K562 (cell line): ENCODE measurements at regions not wholly inside any gene's neighbourhood (a gene's known extent, or its start where the extent isn't known, plus 50 kb on each side); places are given as distances from the start of the nearest gene placed in this dataset.

Experiments
- ATAC-seq: fragments of 200-7000 bp; cut with Tn5 transposase; 3 replicates; pipeline ENCODE4 v1.9.1; 2020; ENCODE audit warnings: moderate library complexity
- BruUV-seq: library from RNA; stranded (reverse); fragments of 400-500 nt; replicated peaks from 2 replicates; lab custom pipeline; 2021; lab: Mats Ljungman, UMichigan
- CTCF ChIA-PET: fragments of 300-600 bp; formaldehyde crosslinking; extraction: SDS; loops from one replicate; lab custom pipeline; 2021; ENCODE audit warnings: low intra/inter-chr PET ratio; lab: Yijun Ruan, JAX
- POLR2A ChIA-PET: fragments of 300-600, 350-650 bp; sonication (Branson Sonifier 250); formaldehyde crosslinking; extraction: SDS; loops from one replicate; lab custom pipeline; 2021; ENCODE audit warnings: antibody characterized with exemption, inconsistent platforms; lab: Yijun Ruan, JAX
- DNase-seq, 4 experiments: peaks; one replicate each; pipeline versions ENCODE4 v3.0.0 to v3.0.0-alpha.2; 2011 to 2018; ENCODE audit warnings: low spot score in 3 of 4, mixed read lengths in 3 of 4; ENCODE audit errors: extremely low read depth in 1 of 4
- FAIRE-seq: peaks from 2 replicates; lab custom pipeline; 2011; peaks lifted over from hg19 to GRCh38; lab: Jason Lieb, UNC
- H2AFZ ChIP-seq: 2 replicates; pipeline ENCODE4 v1.6.0; 2011; ENCODE audit warnings: low read depth, low read length, control low read depth, inconsistent platforms
- H3K27ac ChIP-seq: fragments of 200-600 bp; 3 replicates; pipeline ENCODE4 v1.8.0; 2011; ENCODE audit warnings: low read depth, mild to moderate bottlenecking, control low read depth, inconsistent platforms, low read length, moderate library complexity, mixed read lengths; ENCODE audit errors: extremely low read depth
- H3K27me3 ChIP-seq, 2 experiments: fragments of 300-600 bp in 1 of 2; 2 replicates in 1 of 2; 3 replicates in 1 of 2; pipeline versions ENCODE4 v1.6.0 to v1.8.0; 2011; ENCODE audit warnings: inconsistent platforms in 2 of 2, low read length in 2 of 2, mild to moderate bottlenecking in 1 of 2, mixed read lengths in 1 of 2, moderate library complexity in 1 of 2; ENCODE audit not compliant: control insufficient read depth in 2 of 2, insufficient read depth in 2 of 2
- H3K36me3 ChIP-seq: fragments of 300-600 bp; 3 replicates; pipeline ENCODE4 v1.8.0; 2011; ENCODE audit warnings: mild to moderate bottlenecking, low read length, inconsistent platforms; ENCODE audit not compliant: control insufficient read depth, insufficient read depth
- H3K4me1 ChIP-seq, 2 experiments: fragments of 200-600 bp in 1 of 2; replicated peaks in 1 of 2; 2 replicates in 1 of 2; 3 replicates in 1 of 2; pipeline versions ENCODE4 v1.5.1 to v1.8.0; 2011; ENCODE audit warnings: inconsistent platforms in 2 of 2, low read length in 2 of 2, mild to moderate bottlenecking in 1 of 2, mixed read lengths in 1 of 2, moderate library complexity in 1 of 2; ENCODE audit not compliant: control insufficient read depth in 2 of 2, insufficient read depth in 2 of 2
- H3K4me2 ChIP-seq: 2 replicates; pipeline ENCODE4 v1.6.1; 2011; ENCODE audit warnings: low read length, control low read depth, inconsistent platforms, mixed read lengths; ENCODE audit not compliant: insufficient read depth
- H3K4me3 ChIP-seq: fragments of 200-600 bp; sonication (generic), shearing (Covaris generic); 2 replicates; pipeline ENCODE4 v1.5.1; 2016; ENCODE audit warnings: control low read depth, inconsistent platforms
- H3K79me2 ChIP-seq: fragments of 200-600 bp; 3 replicates; pipeline ENCODE4 v1.8.0; 2011; ENCODE audit warnings: low read length, inconsistent platforms; ENCODE audit not compliant: control insufficient read depth, insufficient read depth
- H3K9ac ChIP-seq, 2 experiments: 2 replicates each; pipeline versions ENCODE4 v1.6.0 to v1.6.1; 2011; ENCODE audit warnings: low read depth in 2 of 2, low read length in 2 of 2, control low read depth in 1 of 2, inconsistent platforms in 1 of 2, mild to moderate bottlenecking in 1 of 2, mixed read lengths in 1 of 2; ENCODE audit not compliant: insufficient read depth in 1 of 2
- H3K9me1 ChIP-seq: one replicate; pipeline ENCODE4 v1.6.0; 2011; ENCODE audit warnings: inconsistent platforms, mild to moderate bottlenecking, low read length, moderate library complexity; ENCODE audit not compliant: control insufficient read depth, insufficient read depth
- H3K9me3 ChIP-seq: replicated peaks from 2 replicates; pipeline ENCODE4 v1.5.1; 2011; ENCODE audit warnings: low read depth, low read length, inconsistent platforms; ENCODE audit not compliant: control insufficient read depth, insufficient read depth
- H4K20me1 ChIP-seq: replicated peaks from 2 replicates; pipeline ENCODE4 v1.6.1; 2011; ENCODE audit warnings: low read length, inconsistent platforms, mixed read lengths; ENCODE audit not compliant: control insufficient read depth, insufficient read depth
- CBX3 ChIP-seq, 2 experiments: IDR thresholded peaks; 1 replicate in 1 of 2; 2 replicates in 1 of 2; pipeline ENCODE4 v1.6.1; 2012; ENCODE audit warnings: inconsistent platforms in 2 of 2, low read length in 2 of 2, borderline replicate concordance in 1 of 2, control low read depth in 1 of 2
- CHAMP1 ChIP-seq: fragments of 450-650 bp; IDR thresholded peaks from 2 replicates; pipeline ENCODE4 v1.6.1; 2016; ENCODE audit warnings: mild to moderate bottlenecking
- CSDE1 ChIP-seq, 2 experiments: fragments of 450-650 bp; IDR thresholded peaks; 2 replicates each; pipeline ENCODE4 v1.6.1; 2016; ENCODE audit warnings: mild to moderate bottlenecking in 1 of 2
- PHF21A ChIP-seq: fragments of 450-650 bp; IDR thresholded peaks from 2 replicates; pipeline ENCODE4 v1.6.1; 2017; ENCODE audit warnings: low read depth, borderline replicate concordance
- TOE1 ChIP-seq, 2 experiments: fragments of 450-650 bp in 1 of 2; sonication (generic) in 1 of 2; formaldehyde crosslinking in 1 of 2; IDR thresholded peaks; 2 replicates each; pipeline versions ENCODE4 v1.7.1 to v1.8.0; 2016 to 2022; ENCODE audit warnings: borderline replicate concordance in 2 of 2, mild to moderate bottlenecking in 2 of 2, antibody characterized with exemption in 1 of 2, inconsistent platforms in 1 of 2, low read depth in 1 of 2, missing genetic modification reagents in 1 of 2, moderate library complexity in 1 of 2
- U2AF1 ChIP-seq: fragments of 200-400 bp; formaldehyde crosslinking; optimal IDR thresholded peaks from 2 replicates; pipeline ENCODE3; 2017; ENCODE audit warnings: mild to moderate bottlenecking, low read depth, low read length, moderate library complexity
- WGBS: fragments of 100-300 bp; shearing (Covaris generic); methylation state at CpG from one replicate; pipeline ENCODE4 v1.1.6; 2016; ENCODE audit warnings: low coverage, mixed read lengths; ENCODE audit not compliant: insufficient coverage; ENCODE audit errors: missing lambda C conversion rate; 5-methylcytosine and 5-hydroxymethylcytosine counted together
- in situ Hi-C: fragments of 300-500 bp; cut with MboI; formaldehyde crosslinking; loops from 4 replicates; pipeline ENCODE4 v1.15.0; 2018; ENCODE audit warnings: inconsistent platforms, mixed read lengths
- intact Hi-C: fragments of 100-400 bp; cut with micrococcal nuclease; formaldehyde crosslinking; loops from 2 replicates; pipeline ENCODE4 v1.14.2; 2022

GRCh38 chr7:12905671-12906070, 218.2 kb downstream of the ARL4A start (continued):
- 0 out of 2 replicates have a peak, but pooled peaks have one; percentile 53 for TF ChIP-seq CHAMP1
- no peak for TF ChIP-seq CSDE1 (IDR thresholded peaks at IDR 0.05)

- no peaks in the 10 kb centered on the region for H3K9me3 ChIP-seq
- no peak; the same call in 1 of the 3 replicates for ATAC-seq
- no peak for DNase-seq
- no peaks in the 10 kb centered on the region for H3K9me1 ChIP-seq
- no peak overlapping the region for H3K9ac ChIP-seq
- no peaks in the 10 kb centered on the region for H3K79me2 ChIP-seq
- H3K36me3 ChIP-seq = no peaks in the 10 kb centered on the region
- peak overlapping the region; percentile 7 for H2AFZ ChIP-seq
- no peak overlapping the region for H3K4me2 ChIP-seq
- BruUV-seq = no TSS peak
- H3K4me3 ChIP-seq = no peak overlapping the region
- CTCF ChIA-PET = no interaction called here
- POLR2A ChIA-PET = interaction anchor here (0.6 kb wide), 1 partner anchor 12 kb away, joined by 3 read pairs; no protein-coding TSS in a partner anchor
- intact Hi-C loops = no loop called here
- WGBS = 80% methylated on average over 2 of the region's 2 CpGs
- no peak overlapping the region for H3K27ac ChIP-seq
- no peaks in the 10 kb centered on the region for H4K20me1 ChIP-seq
- TF ChIP-seq TOE1 (IDR thresholded peaks at IDR 0.05; ENCODE audit: borderline replicate concordance) (no peak), TOE1 (CRISPR knock-in tag; IDR thresholded peaks at IDR 0.05; ENCODE audit: borderline replicate concordance, low read depth) (no peak), PHF21A (no peak), CBX3 (IDR thresholded peaks at IDR 0.05; ENCODE audit: borderline replicate concordance in 1 of 2, low read length in 2 of 2) (no peak), U2AF1 (no peak)
- FAIRE-seq = no peak
- peaks cover 0 to 1% of the 10 kb centered on the region in 2 experiments; a peak in 1 of 5 replicates for H3K4me1 ChIP-seq
- in situ Hi-C loops = no loop called here
- no peaks in the 10 kb centered on the region for H3K27me3 ChIP-seq
These were observed 220.3 kb downstream of the ARL4A start for GRCh38 chr7:12907774-12908173.
